HUES6 (cell line): ENCODE measurements at regions not wholly inside any gene's neighbourhood (a gene's known extent, or its start where the extent isn't known, plus 50 kb on each side); places are given as distances from the start of the nearest gene placed in this dataset.

Source experiments
- H3K27ac ChIP-seq: 2 replicates; pipeline ENCODE4 v1.7.0; 2013; ENCODE audit warnings: low read depth, mild to moderate bottlenecking, low read length, inconsistent platforms
- H3K27me3 ChIP-seq: 2 replicates; pipeline ENCODE4 v1.6.1; 2013; ENCODE audit warnings: low read length; ENCODE audit not compliant: control insufficient read depth, insufficient read depth
- H3K36me3 ChIP-seq: 2 replicates; pipeline ENCODE4 v1.6.1; 2013; ENCODE audit warnings: low read length; ENCODE audit not compliant: control insufficient read depth, insufficient read depth
- H3K4me1 ChIP-seq: 2 replicates; pipeline ENCODE4 v1.6.1; 2013; ENCODE audit warnings: low read length; ENCODE audit not compliant: control insufficient read depth, insufficient read depth
- H3K4me3 ChIP-seq: 2 replicates; pipeline ENCODE4 v1.5.1; 2013; ENCODE audit warnings: low read depth, low read length
- H3K9ac ChIP-seq: one replicate; pipeline ENCODE4 v1.6.1; 2013; ENCODE audit warnings: mild to moderate bottlenecking, low read length
- H3K9me3 ChIP-seq: 2 replicates; pipeline ENCODE4 v1.6.1; 2013; ENCODE audit warnings: low read depth, low read length; ENCODE audit not compliant: control insufficient read depth, insufficient read depth

GRCh38 chr7:1331561-1332467, 99.1 kb downstream of the UNCX start:
- Histone ChIP-seq H3K27ac (no peak overlapping the region), H3K9me3 (peaks cover 7% of the 10 kb centered on the region; the same call in 1 of the 2 replicates), H3K27me3 (no peaks in the 10 kb centered on the region; the same call in 1 of the 2 replicates), H3K9ac (no peak overlapping the region), H3K36me3 (no peaks in the 10 kb centered on the region), H3K4me3 (no peak overlapping the region), H3K4me1 (no peaks in the 10 kb centered on the region)

- Histone ChIP-seq H3K4me3 (no peak overlapping the region), H3K27me3 (peaks cover 7% of the 10 kb centered on the region; the same call in 1 of the 2 replicates), H3K27ac (no peak overlapping the region), H3K9ac (no peak overlapping the region), H3K4me1 (no peaks in the 10 kb centered on the region), H3K36me3 (no peaks in the 10 kb centered on the region), H3K9me3 (peaks cover 7% of the 10 kb centered on the region; the same call in 1 of the 2 replicates)
Measured at GRCh38 chr7:1336509-1336908, 103.8 kb downstream of the UNCX start.

- Histone ChIP-seq H3K4me1 (no peaks in the 10 kb centered on the region), H3K27ac (no peak overlapping the region), H3K36me3 (no peaks in the 10 kb centered on the region), H3K9ac (no peak overlapping the region), H3K27me3 (peaks cover 7% of the 10 kb centered on the region; the same call in 1 of the 2 replicates), H3K4me3 (no peak overlapping the region), H3K9me3 (peaks cover 7% of the 10 kb centered on the region; the same call in 1 of the 2 replicates)
Measured at GRCh38 chr7:1339611-1340010, 106.9 kb downstream of the UNCX start.

- H3K9me3 ChIP-seq = peaks cover 7% of the 10 kb centered on the region; the same call in 1 of the 2 replicates
- H3K36me3 ChIP-seq = no peaks in the 10 kb centered on the region
- no peak overlapping the region for H3K27ac ChIP-seq
- peaks cover 7% of the 10 kb centered on the region; the same call in 1 of the 2 replicates for H3K27me3 ChIP-seq
- H3K9ac ChIP-seq = no peak overlapping the region
- no peaks in the 10 kb centered on the region for H3K4me1 ChIP-seq
- H3K4me3 ChIP-seq = no peak overlapping the region
Measured at GRCh38 chr7:1340031-1340430, 107.4 kb downstream of the UNCX start.

GRCh38 chr7:1340461-1341360, 108.0 kb downstream of the UNCX start:
- Histone ChIP-seq H3K4me3 (no peak overlapping the region), H3K9ac (no peak overlapping the region), H3K27me3 (peaks cover 7% of the 10 kb centered on the region; the same call in 1 of the 2 replicates), H3K9me3 (peaks cover 6% of the 10 kb centered on the region; the same call in 1 of the 2 replicates), H3K4me1 (no peaks in the 10 kb centered on the region), H3K27ac (no peak overlapping the region), H3K36me3 (no peaks in the 10 kb centered on the region)

- Histone ChIP-seq H3K27ac (no peak overlapping the region), H3K27me3 (peaks cover 7% of the 10 kb centered on the region; the same call in 1 of the 2 replicates), H3K9ac (no peak overlapping the region), H3K4me3 (no peak overlapping the region), H3K4me1 (no peaks in the 10 kb centered on the region), H3K9me3 (no peaks in the 10 kb centered on the region), H3K36me3 (no peaks in the 10 kb centered on the region)
Measured at GRCh38 chr7:1341361-1342089, 108.9 kb downstream of the UNCX start.

- no peaks in the 10 kb centered on the region for H3K4me1 ChIP-seq
- no peak overlapping the region for H3K9ac ChIP-seq
- H3K9me3 ChIP-seq = no peaks in the 10 kb centered on the region
- no peak overlapping the region for H3K4me3 ChIP-seq
- no peaks in the 10 kb centered on the region for H3K36me3 ChIP-seq
- H3K27ac ChIP-seq = no peak overlapping the region
- H3K27me3 ChIP-seq = peaks cover 7% of the 10 kb centered on the region; the same call in 1 of the 2 replicates
Measured at GRCh38 chr7:1342090-1342640, 109.5 kb downstream of the UNCX start.

GRCh38 chr7:1343551-1343950, 110.9 kb downstream of the UNCX start:
- Histone ChIP-seq H3K36me3 (no peaks in the 10 kb centered on the region), H3K27me3 (peaks cover 7% of the 10 kb centered on the region; the same call in 1 of the 2 replicates), H3K9me3 (no peaks in the 10 kb centered on the region), H3K9ac (no peak overlapping the region), H3K27ac (no peak overlapping the region), H3K4me1 (no peaks in the 10 kb centered on the region), H3K4me3 (no peak overlapping the region)

- H3K4me3 ChIP-seq = no peak overlapping the region
- H3K27me3 ChIP-seq = peaks cover 3% of the 10 kb centered on the region; the same call in 1 of the 2 replicates
- H3K9me3 ChIP-seq = no peaks in the 10 kb centered on the region
- H3K36me3 ChIP-seq = no peaks in the 10 kb centered on the region
- H3K27ac ChIP-seq = no peak overlapping the region
- no peak overlapping the region for H3K9ac ChIP-seq
- no peaks in the 10 kb centered on the region for H3K4me1 ChIP-seq
Measured at GRCh38 chr7:1344421-1344820, 111.7 kb downstream of the UNCX start.

GRCh38 chr7:1344981-1345701, 112.5 kb downstream of the UNCX start:
- no peaks in the 10 kb centered on the region for H3K9me3 ChIP-seq
- no peaks in the 10 kb centered on the region for H3K27me3 ChIP-seq
- H3K36me3 ChIP-seq = no peaks in the 10 kb centered on the region
- no peak overlapping the region for H3K4me3 ChIP-seq
- H3K9ac ChIP-seq = no peak overlapping the region
- H3K4me1 ChIP-seq = no peaks in the 10 kb centered on the region
- H3K27ac ChIP-seq = no peak overlapping the region
